Left kidney (tissue), 1 donor: ENCODE measurements at regions not wholly inside any gene's neighbourhood (a gene's known extent, or its start where the extent isn't known, plus 50 kb on each side); places are given as distances from the start of the nearest gene placed in this dataset.
"Not testable (repeated sequence)": the region's sequence is repeated elsewhere in the genome, so short reads cannot be mapped to it uniquely, and the experiment has no call there.

Experiments
- DNase-seq: peaks from one replicate; pipeline ENCODE4 v3.0.0-alpha.2; 2013

DNA sequence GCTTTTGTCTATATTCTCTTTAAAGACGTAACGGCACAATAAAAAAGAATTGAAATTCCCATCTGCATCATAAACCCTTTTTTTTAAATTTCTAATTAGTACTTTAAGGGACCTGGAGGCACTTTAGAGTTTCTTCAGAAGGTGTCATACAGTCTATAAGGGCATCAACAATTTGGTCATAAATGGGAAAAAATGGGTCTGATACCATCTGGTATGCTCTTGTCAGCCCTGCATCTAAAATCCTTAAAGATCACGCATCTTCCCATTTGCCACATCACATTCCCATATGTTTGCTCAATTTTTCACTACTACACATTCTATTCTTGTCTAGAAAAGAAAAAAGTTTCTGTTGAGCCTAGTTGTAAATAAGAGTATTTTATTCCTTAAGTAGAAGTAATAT is 53.8 kb downstream of the COX7C start:
- no peak for DNase-seq

DNA sequence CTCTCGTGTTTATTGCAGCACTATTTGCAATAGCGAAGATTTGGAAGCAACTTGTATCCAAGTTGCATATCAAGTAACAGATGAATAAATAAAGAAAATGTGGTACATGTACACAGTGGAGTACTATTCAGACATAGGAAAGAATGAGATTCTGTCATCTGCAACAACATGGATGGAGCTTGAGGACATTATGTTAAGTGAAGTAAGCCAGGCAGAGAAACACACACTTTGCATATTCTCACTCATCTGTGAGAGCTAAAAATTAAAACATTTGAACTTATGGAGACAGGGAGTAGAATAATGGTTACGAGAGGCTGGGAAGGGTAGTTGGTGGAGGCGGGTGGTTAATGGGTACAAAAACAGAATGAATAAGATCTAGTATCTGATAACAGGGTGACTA is 56.3 kb downstream of the COX7C start:
- DNase-seq, result no peak

DNA sequence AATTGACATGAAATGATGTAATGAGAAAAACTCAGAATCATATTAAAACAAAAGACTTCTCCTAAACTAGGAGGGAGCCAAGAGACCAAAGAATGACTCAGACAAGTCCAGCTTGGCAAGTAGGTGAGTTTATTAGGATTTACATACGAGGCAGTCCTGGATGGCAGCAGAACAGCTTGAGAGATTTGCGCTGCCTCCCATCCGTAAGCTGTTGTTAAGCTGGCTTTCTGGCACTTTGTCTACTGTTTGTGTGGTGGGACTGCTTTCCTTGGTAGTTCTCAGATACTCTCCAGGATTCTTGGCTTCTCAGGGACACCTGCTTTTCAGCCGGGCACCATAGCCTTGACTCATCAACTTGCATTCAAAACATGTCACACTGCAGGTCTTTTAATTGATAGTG is 57.6 kb downstream of the COX7C start:
- DNase-seq, result no peak

DNA sequence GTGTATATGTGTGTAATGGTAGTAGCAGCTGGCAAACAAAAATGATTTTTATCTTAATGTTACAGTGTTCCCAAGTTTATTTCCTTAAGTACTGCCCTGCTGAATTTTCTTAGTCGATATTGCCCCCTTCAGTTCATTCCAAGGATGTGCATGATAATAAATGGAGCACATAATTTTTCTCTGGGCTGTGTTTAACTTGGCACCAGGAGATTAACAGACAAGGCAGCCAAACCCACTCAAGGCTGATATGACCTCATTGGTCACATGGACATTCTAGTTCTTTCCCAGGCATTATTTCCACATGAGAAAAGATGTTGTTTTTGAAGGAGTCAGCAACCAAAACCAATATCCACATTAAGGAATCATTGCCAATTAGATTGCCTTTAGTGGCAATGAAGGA is 61.8 kb downstream of the COX7C start:
- peak; percentile 44 for DNase-seq

DNA sequence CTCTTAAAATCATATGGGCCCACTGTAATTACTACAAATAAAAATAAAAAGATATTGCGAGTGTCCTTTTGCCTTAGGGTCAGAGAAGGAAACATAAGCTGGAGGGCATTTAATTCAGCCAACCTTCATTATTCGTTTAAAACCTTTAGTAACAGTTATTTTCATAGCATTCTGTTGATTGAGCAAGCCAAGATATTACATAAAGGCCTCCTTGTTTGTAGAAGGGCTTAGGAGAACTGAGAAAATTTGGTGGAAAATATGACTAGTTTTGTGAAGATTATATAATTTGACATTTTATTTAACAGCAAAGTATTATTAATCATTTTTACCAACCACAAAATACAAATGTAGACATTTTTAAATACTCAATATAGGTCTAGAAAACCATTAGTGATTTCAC is 62.2 kb downstream of the COX7C start:
- no peak for DNase-seq

DNA sequence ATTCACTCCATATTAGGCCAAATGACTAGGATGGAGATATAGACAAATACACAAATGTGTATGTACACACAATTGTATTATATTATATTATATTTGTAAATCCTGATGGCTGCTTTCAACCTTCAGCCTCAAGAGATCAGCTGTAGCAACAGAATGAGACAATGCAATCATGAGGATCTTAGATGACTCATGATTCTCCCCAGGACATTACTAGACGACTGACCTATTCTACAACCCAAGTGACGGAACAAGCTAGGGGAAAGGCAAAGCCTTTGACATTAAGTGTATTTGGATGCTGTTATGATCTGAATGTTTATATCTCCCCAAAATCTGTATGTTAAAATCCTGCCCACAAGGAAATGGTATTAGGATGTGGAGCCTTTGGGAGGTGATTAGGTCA is 66.5 kb downstream of the COX7C start:
- DNase-seq, result no peak

DNA sequence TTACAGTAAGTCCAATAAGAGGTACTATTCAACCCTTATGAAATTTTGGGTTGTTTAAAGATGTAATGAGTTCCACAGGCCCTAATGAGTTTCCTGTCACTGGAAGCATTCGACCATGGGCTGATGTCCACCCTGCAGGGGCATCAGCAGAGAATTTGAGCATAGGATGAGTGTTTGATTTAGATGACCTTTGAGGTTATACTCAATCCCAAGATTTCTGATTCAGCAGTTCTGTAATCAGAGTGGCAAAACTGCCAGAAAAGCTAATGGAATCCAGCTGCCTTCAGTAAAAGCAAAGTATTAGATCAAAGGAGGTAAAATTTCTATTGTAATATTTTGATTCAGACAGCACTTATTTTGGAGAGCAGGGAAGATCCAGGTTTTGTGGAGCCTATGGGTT is 68.3 kb downstream of the COX7C start:
- no peak for DNase-seq

DNA sequence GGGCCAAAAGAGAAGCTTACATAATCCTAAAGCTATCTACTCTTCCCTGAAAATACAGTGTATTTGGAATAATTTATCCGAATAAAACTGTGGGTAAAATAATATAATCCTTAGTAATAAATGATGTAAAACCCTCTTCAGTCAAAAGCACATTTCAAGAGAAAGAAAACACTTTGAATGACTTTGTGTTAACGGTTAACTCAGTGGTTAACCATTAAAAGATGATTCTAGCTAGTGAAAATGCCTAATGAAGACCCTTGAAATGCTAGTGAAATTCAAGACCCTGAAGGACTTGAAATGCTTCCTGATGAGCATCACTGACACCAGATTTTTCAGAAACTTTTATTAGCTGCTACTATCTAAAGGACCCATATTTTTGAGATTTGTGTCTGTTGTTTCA is 70.7 kb downstream of the COX7C start:
- DNase-seq, result peak; percentile 10

DNA sequence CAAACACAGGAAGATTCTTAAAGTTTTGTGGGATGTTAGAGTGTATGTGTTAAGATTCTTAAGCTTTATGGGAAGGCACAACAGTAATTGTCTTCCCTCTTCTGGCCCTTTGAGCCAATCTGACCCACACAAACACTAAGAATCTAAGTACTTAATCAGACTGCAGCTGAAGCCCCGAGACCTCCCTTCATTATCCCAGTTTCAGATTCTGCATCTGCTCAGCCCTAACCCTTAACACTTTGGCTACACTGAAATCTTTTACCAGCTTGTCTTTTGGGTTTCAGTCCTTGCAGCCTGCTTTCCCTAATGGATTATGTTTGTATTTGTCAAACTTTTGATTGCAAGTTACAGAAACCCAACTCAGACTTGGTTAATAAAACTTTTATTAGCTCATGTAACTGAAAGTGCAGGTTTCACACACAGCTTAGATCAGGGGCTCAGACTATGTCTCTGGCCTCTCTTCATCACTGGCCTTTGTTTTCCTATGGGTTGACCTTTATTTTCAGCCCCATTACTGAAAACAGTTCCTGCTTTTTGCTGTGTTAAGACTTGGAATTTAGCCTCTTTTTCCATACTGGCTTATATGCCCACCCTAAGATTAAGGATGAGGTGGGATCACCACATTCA is 71.5 kb downstream of the COX7C start:
- DNase-seq, result no peak

DNA sequence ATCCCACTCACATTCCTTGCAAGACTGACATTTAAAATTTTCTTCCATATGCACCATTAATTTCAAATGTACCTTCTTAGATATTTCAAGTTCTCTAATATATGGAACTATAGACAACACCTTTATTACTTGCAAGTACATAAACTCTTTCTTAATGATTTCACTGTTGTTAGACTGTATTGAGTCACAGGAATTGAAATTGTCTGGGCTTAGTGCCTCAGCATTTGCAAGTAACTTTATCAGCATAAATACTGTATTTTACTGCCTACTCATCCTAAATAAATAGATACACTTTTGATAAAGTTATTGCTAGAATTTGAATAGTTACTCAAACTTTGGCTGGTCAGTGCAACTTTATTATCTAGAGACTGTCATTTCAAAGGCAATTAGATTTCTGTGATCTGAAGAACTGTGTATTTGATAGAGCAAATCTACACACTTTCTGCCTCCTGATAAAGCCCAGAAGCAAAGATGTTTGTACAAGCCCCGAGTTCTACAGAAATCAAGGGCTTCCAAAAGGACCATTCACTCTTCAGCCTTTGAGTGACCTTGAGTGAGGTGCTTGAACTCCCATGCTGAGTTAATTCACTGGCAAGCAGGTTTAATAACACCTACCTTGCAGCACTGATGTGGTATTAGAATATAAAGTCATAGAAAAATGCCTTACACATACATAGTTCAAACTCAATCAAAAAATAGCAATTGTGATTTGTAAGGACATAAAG is 91.6 kb downstream of the COX7C start:
- DNase-seq, result no peak

DNA sequence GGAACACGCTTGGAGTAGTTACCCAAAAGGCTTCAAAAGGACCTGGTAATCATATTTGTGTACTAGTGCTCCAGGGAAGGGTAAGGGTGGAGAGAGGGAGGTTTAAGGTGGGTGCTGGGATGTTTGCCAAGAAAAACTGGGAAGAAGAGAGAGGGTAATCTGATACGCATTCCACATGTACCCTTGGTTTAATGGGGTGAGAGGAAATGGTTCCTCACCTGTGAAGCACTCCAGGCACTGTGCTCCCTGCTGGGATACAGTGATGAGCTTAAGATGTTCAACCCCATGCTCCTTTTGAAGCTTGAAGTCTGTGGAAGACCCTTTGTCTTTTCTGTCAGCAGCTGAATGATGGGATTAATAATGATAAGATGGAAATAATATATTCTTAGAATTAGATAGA is 98.4 kb downstream of the COX7C start:
- DNase-seq, result no peak

DNA sequence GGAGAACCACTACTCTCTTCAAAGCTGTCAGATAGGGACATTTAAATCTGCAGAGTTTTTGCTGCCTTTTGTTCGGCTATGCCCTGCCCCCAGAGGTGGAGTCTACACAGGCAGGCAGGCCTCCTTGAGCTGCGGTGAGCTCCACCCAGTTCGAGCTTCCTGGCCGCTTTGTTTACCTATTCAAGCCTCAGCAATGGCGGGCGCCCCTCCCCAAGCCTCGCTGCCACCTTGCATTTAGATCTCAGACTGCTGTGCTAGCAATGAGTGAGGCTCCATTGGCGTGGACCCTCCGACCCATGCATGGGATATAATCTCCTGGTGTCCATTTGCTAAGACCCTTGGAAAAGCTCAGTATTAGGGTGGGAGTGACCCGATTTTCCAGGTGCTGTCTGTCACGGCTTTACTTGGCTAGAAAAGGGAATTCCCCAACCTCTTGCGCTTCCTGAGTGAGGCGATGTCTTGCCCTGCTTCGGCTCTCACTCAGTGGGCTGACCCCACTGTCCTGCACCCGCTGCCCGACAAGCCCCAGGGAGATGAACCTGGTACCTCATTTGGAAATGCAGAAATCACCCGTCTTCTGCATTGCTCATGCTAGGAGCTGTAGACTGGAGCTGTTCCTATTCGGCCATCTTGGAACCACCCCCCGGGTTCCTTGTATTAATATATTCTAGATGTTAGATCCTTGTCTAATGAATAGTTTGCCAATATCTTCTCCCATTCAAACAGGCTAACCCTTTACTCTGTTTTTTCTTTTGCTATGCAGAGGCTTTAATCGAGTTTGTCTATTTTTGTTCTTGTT is 113.8 kb downstream of the COX7C start:
- DNase-seq, result not testable (repeated sequence)

DNA sequence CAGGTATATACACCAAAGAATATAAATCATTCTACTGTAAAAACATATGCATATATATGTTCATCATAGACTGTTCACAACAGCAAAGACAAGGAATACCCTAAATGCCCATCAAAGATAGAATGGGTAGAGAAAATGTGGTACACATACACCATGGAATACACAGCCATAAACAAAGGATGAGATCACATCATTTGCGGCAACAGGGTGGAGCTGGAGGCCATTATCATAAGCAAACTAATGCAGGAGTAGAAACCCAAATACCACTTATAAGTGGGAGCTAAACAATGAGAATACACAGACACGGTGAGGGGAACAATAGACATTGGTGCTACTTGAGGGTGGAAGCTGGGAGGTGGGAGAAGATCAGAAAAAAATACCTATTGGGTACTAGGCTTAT is 117.6 kb downstream of the COX7C start:
- DNase-seq, result no peak

DNA sequence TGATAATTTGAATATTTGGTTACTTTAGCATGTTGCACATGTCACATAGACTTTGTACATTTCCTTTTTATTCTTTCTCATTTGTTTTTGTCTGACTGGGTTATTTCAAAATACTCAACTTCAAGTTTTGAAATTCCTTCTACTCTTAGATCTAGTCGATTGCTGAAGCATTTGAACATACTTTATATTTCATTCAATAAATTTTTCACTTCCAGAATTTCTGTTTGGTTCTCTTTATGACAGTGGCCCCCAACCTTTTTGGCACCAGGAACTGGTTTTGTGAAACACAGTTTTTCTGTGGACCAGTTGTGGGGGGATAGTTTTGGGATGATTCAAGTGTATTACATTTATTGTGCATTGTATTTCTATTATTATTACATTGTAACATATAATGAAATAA is 119.8 kb downstream of the COX7C start:
- no peak for DNase-seq

DNA sequence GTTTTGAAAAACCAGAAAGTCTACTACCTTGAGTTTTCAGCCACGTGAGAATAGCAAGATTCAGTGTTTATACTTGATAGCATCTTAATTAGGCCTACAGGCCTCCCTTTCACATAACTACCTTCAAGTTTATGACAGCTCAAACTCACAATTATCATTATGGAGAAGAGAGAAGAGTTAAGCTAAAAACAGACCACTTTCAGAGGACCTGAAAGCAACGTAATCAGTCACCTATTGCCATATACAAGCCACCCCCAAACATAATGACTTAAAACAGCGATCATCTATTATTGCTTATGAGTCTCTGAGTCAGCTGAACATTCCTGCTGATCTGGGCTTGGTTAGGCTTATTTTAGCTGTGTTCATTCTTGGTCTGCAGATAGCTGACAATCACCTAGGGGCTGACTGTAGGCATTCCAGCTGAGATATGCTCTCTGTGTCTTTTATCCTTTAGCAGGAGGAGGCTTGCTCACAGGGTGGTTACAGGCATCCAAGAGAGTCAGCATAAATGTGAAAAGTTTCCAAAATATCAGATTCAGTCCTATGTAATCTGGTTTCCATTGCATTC is 130.9 kb downstream of the COX7C start:
- no peak for DNase-seq

DNA sequence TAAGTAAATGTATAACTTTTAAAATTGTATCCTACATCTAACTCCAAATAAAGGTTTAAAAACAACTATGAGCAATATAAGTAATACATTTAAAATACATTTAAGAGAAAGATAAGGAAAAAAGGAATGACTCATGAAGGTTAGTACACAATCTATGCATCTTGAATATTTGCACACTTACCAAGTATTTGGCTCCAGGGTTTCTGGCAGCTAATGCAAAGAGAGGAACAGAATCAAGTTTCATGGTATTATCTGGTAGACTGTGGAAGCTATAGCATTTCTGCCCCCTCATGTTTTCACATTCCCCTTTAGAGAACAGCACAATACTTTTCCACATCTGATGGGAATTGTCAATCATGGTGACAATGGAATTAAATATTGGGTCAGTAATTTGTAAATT is 132.1 kb downstream of the COX7C start:
- DNase-seq, result no peak

DNA sequence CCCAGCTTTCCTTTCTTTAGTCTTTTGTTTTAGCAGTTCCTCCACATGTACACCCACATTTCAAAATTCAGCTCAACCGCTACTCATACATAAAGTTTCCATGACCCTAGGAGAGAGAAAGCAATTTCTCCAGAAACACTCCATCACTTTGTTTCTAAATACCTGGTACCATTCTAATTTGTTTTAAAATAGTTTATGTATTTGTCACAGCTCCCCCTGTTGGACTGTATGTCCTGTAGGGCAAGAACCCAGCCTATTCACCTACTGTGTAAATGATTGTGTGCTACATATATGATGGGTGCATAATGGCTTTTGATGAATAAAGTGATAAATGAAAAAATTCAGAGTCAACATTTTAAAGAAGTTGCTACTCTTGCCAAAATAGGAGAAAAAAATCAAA is 139.1 kb downstream of the COX7C start:
- DNase-seq, result no peak

DNA sequence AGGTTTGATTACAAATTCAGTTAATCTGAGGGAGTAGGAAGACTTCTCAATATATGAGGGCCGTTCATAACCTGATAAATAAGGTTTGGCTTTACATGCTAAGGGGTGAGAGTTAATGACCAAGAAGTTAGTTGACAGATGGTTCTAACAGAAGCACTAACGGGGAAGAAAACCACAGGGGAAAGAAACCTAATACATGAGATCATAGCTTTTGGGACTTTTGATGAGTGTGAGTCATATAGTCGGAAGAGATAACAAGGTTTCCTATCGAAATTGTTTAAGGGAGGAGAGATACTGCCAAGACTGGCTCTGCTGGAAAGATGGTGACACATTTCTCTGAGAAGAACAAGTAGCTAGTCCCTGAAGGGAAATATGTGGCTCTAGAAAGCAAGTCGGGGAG is 140.1 kb downstream of the COX7C start:
- DNase-seq, result no peak

DNA sequence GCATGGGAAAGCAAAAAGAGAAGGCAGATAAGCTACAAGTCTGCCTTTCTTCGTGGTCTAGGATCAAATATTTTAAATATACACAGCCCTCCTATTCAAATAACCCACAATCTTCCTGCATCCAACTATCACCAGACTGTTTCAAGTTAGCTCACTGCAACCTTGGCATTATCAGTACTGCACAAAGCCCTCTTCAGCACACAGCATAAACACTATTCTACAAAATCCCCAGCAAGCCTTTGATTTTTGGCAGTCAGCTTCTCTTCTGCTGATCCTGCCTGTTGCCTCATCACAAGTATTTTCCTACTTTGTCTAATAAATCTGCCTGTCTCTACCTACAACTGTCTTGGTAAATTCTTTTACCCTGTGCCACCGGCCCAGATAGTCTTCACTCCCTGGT is 142.9 kb downstream of the COX7C start:
- no peak for DNase-seq

DNA sequence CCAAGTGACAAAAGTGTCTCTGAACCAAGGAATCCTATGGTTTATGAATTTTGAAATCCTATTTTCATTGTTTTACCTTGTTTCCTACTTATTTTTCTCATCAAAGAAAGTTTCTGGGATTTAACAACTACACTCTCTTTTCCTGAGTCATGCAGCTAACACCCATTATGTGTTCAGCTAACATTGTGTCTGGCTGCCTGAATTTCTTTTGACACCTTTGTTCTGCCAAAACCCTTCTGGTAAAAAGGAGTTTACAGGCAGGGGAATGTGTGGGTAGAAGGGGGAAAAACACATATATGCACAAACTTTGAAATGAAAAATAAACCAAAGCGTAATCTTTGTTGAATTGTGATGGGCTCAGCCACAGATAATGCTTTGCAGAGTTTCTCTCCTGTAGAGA is 146.2 kb downstream of the COX7C start:
- DNase-seq, result no peak

DNA sequence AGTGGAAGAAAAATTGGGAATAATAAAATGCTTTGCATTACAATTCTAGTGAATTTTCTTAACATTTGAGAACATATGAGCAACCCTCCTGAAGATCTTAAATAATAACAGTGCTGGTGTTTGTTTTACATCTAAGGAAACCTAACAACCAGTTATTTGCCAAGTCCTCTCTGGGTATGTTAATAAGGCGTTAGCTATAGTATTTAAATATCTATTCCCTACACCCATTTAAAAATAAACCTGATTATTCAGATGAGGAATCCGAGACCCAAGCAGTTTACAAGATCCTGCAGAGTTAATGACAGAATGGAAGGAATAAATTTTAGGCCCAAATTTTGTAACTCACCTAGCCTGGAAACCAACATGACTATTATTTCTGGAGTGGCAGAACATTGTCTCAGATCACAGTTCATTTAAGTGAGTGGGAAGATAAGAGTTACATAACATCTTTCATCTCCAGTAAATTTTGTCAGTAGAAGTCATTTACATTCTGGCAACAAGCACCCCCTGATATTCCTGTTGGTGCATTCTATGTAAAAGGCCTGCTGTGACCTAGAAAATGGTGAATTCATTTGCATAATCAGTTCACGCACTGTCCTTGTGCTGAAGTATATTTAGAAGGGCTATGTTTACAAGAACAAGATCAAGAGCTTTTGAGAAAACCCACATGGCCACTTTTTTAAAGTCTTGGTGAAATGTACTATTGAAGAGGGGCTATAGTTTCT is 148.2 kb downstream of the COX7C start:
- no peak for DNase-seq

DNA sequence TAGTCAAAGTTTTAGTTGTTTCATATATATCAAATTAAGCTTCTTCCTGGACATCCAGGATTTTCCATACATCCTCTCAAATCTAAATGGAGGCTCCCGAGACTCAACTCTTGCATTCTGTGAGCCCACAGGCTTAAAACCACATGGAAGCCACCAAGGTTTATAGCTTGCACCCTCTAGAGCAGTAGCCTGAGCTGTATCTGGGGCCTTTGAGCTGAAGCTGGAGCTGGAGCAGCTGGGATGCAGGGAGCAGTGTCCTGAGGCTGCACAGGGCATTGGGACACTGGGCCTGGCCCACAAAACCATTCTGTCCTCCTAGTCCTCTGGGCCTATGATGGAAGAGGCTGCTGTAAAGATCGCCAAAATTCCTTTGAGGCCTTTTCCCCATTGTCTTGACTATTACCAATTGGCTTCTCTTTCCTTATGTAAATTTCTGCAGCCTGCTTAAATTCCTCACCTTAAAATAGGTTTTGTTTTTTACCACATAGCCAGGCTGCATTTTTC is 151.0 kb downstream of the COX7C start:
- no peak for DNase-seq
